Naive B cell (primary cell): ENCODE measurements at regions not wholly inside any gene's neighbourhood (a gene's known extent, or its start where the extent isn't known, plus 50 kb on each side); places are given as distances from the start of the nearest gene placed in this dataset.
A peak's percentile ranks its signal among the peaks of the same experiment; 100 is the strongest.
"Not testable (repeated sequence)": the region's sequence is repeated elsewhere in the genome, so short reads cannot be mapped to it uniquely, and the experiment has no call there.

ENCODE experiments used
- ATAC-seq, 2 donors: fragments of 150-1000 bp; cut with Tn5 transposase; 2 replicates each; pipeline ENCODE4 v1.10.0; 2021; ENCODE audit warnings: low read depth in 2 of 2, mild to moderate bottlenecking in 2 of 2, moderate library complexity in 2 of 2
- DNase-seq: peaks from one replicate; pipeline ENCODE4 v3.0.0; 2022
- H3K27ac Mint-ChIP-seq, 6 donors: one replicate each; pipeline ENCODE4 v1.8.0; 2020 to 2022; ENCODE audit warnings: mild to moderate bottlenecking in 6 of 6, mixed read lengths in 6 of 6, moderate library complexity in 5 of 6, inconsistent platforms in 2 of 6
- H3K27me3 Mint-ChIP-seq, 3 donors: one replicate each; pipeline ENCODE4 v1.8.0; 2021 to 2022; ENCODE audit warnings: mixed read lengths in 3 of 3, mild to moderate bottlenecking in 1 of 3
- H3K36me3 Mint-ChIP-seq, 2 donors: one replicate each; pipeline ENCODE4 v1.8.0; 2020 to 2022; ENCODE audit warnings: mixed read lengths in 2 of 2, inconsistent platforms in 1 of 2, mild to moderate bottlenecking in 1 of 2
- H3K4me1 Mint-ChIP-seq, 3 donors: one replicate each; pipeline ENCODE4 v1.8.0; 2020 to 2022; ENCODE audit warnings: mixed read lengths in 3 of 3, inconsistent platforms in 1 of 3, mild to moderate bottlenecking in 1 of 3, moderate library complexity in 1 of 3
- H3K4me3 Mint-ChIP-seq, 8 donors: one replicate each; pipeline ENCODE4 v1.8.0; 2020 to 2022; ENCODE audit warnings: mild to moderate bottlenecking in 8 of 8, mixed read lengths in 8 of 8, moderate library complexity in 8 of 8, inconsistent platforms in 2 of 8
- H3K9me3 Mint-ChIP-seq, 7 donors: one replicate each; pipeline ENCODE4 v1.8.0; 2020 to 2022; ENCODE audit warnings: mixed read lengths in 7 of 7, mild to moderate bottlenecking in 5 of 7, inconsistent platforms in 2 of 7, moderate library complexity in 1 of 7

DNA sequence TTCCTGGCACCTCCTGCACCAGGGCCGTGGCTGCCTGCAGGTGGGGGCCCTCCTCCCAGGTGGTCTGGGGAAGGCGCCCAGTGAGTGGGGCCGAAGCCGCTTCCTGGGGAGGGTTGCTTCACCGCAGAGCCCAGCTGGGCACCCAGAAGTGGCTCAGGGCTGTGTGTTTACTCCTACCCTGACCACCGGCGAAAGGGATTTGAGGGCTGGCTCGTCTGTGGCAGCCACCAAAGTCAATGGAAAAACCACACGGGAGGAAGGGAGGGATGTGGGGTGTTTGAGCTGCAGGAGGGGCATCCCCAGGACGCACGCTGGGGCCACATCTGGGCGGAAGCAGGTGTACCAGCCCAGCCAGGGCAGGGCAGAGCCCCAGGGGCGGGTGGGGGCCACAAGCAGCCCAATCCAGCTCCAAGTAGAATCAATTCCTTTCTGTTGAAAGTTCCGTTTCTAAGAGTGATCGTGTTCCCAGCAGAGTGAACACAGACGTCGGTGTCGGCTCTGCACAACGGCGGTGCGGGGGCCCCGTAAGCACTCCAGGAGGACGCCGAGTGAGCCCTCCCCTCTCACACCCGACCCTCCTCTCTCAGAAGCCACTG is 69.9 kb downstream of the FOXL3 start:
- peak; percentile 29 for DNase-seq
- H3K27ac Mint-ChIP-seq: no peak overlapping the region
- peaks cover 29 to 39% (median 35%) of the 10 kb centered on the region in 3 donors for H3K4me1 Mint-ChIP-seq
- H3K27me3 Mint-ChIP-seq: peaks cover 9 to 35% (median 10%) of the 10 kb centered on the region in 3 donors
- ATAC-seq: peak; percentile 68 to 75
- peaks cover 0 to 20% (median 7%) of the 10 kb centered on the region in 7 donors for H3K9me3 Mint-ChIP-seq
- peaks cover 4 to 8% of the 10 kb centered on the region in 2 donors for H3K36me3 Mint-ChIP-seq
- peak overlapping the region; percentile 49 to 85 (median 74) for H3K4me3 Mint-ChIP-seq

DNA sequence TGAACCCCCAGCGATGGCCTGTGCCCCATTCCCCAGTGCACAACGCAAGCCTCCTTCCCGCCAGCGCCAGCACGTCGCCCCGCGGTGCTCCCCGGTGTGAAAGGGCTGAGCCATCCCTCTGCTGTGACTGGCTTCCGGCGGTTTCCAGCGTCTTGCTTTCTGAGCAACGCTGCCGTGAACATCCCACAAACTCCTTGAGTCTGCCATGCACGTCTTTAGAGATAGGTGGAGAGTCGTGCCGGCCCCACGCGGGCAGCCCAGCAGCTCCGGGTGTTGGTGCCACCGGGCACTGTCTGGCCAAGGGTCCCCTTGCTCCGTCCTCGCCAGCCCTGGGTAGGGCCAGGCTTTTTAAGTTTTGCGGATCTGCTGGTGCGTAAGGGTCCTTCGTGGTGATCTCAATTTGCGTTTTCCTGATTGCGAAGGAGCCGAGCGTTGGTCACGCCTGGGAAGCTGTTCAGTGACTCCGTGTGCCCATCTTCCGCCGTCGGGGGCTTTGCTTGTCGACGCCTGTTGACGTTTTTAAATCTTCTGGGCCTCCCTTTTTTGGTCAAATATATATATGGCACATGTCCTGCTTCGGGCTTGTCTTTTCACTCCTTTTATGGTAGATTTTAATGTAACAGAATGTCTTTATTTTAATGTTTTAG is 70.6 kb downstream of the FOXL3 start:
- H3K4me1 Mint-ChIP-seq: peaks cover 32 to 43% (median 36%) of the 10 kb centered on the region in 3 donors
- peak overlapping the region in 1 of 6 donors; percentile 65 for H3K27ac Mint-ChIP-seq
- peaks cover 0 to 20% (median 7%) of the 10 kb centered on the region in 7 donors for H3K9me3 Mint-ChIP-seq
- peaks cover 4 to 8% of the 10 kb centered on the region in 2 donors for H3K36me3 Mint-ChIP-seq
- ATAC-seq: no peak
- peaks cover 10 to 41% (median 10%) of the 10 kb centered on the region in 3 donors for H3K27me3 Mint-ChIP-seq
- no peak for DNase-seq
- peak overlapping the region; percentile 49 to 85 (median 74) for H3K4me3 Mint-ChIP-seq

DNA sequence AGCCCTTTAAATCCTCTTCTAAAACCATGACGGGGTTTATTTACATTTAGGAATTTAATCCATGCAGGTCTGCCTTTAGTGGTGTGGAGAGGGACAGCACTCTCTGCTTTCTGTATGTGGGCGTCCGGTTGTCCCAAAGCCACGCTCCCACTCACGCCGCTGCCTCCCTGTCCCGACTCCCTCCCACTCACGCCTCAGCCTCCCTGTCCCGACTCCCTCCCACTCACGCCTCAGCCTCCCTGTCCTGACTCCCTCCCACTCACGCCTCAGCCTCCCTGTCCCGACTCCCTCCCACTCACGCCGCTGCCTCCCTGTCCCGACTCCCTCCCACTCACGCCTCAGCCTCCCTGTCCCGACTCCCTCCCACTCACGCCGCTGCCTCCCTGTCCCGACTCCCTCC is 71.2 kb downstream of the FOXL3 start:
- not testable (repeated sequence) for H3K36me3 Mint-ChIP-seq, DNase-seq, H3K27ac Mint-ChIP-seq, ATAC-seq
- peaks cover 38 to 49% (median 42%) of the 10 kb centered on the region in 3 donors for H3K4me1 Mint-ChIP-seq
- H3K27me3 Mint-ChIP-seq: peaks cover 14 to 47% (median 16%) of the 10 kb centered on the region in 3 donors
- peak overlapping the region in 5 of 8 donors; percentile 30 to 77 (median 52) for H3K4me3 Mint-ChIP-seq
- H3K9me3 Mint-ChIP-seq: peaks cover 0 to 20% (median 7%) of the 10 kb centered on the region in 7 donors

DNA sequence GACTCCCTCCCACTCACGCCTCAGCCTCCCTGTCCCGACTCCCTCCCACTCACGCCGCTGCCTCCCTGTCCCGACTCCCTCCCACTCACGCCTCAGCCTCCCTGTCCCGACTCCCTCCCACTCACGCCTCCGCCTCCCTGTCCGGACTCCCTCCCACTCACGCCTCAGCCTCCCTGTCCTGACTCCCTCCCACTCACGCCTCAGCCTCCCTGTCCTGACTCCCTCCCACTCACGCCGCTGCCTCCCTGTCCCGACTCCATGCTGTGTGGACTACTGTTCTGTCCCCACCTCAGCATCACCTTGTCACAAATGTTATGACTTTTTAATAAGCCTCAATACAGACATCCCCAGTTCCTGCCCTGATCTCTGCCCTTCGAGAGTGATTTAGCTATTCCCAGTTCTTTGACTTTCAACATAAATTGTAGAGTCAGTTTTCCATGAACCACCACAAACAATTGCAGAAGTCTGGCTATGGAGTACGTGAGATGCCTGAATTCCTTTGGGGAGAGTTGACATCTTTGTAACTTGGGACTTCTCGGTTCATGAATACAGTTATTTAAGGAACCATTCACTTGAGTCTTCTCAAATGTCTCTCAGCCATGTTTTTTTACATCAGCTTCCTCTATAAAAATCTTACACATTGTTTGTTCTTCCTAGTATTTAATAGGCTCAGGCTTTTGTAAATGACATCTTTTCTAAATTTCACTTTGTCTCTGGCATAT is 71.9 kb downstream of the FOXL3 start:
- Mint-ChIP-seq H3K9me3 (peaks cover 0 to 20% (median 7%) of the 10 kb centered on the region in 7 donors), H3K27me3 (peaks cover 16 to 53% (median 23%) of the 10 kb centered on the region in 3 donors), H3K4me3 (peak overlapping the region; percentile 63 to 95 (median 90)), H3K27ac (peak overlapping the region in 4 of 6 donors; percentile 68 to 94 (median 80)), H3K36me3 (peaks cover 4 to 8% of the 10 kb centered on the region in 2 donors), H3K4me1 (peaks cover 44 to 56% (median 49%) of the 10 kb centered on the region in 3 donors)
- DNase-seq: no peak
- no peak for ATAC-seq

DNA sequence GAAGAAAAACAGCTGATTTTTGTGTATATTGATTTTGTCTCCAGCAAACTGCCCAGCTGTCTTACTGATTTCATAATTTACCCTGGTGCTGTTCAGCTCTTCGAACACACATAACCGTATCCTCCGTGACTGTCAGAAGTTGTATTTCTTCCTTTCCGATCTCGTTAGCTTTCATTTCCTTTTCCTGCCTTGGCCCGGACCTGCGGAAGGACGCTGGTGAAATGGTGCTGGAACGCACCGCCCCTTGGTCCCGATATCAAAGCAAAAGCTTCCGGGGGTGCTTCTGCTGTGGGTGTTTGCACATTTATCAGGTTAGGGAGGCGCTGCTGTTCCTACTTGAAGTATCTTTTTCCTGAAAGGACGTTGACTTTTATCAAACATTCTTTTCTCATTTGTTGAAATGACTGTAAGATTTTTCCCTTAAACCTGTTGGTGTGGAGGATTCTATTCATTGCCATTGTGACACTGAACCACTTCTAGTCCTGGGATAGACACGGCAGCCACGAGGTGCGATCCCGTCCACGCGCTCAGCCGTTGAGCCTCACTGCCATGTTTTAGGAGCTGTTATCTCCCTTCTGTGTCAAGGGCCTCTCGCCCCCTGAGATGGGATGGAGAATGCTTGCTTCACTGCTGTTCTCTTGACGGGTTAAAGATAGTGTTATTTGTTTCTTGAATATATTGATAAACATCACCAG is 72.6 kb downstream of the FOXL3 start:
- Mint-ChIP-seq H3K9me3 (peaks cover 0 to 20% (median 7%) of the 10 kb centered on the region in 7 donors), H3K4me1 (peaks cover 48 to 60% (median 55%) of the 10 kb centered on the region in 3 donors), H3K27me3 (peaks cover 16 to 60% (median 28%) of the 10 kb centered on the region in 3 donors), H3K27ac (peak overlapping the region; percentile 62 to 94 (median 72)), H3K36me3 (peaks cover 4 to 8% of the 10 kb centered on the region in 2 donors), H3K4me3 (peak overlapping the region; percentile 63 to 95 (median 90))
- ATAC-seq (peak; percentile 32 to 55), DNase-seq (peak; percentile 28)

DNA sequence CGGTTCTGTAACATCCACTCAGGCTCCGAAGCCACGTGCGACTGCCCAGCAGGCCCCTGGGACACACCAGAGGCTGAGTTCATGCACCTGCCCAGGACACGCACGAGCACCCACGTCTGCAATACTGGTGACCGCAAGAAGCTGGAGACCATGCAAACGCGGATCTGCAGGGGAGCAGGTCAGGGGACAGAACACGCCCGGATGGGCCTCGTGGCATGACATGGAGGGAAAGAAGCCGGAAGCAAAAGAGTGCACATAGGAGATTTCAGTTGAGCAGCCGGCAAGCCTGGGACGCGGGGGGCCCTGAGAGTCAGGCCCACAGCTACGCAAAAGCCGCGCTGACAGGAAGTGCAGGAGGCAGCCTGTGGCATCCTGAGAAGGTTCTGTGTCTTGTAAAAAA is 73.7 kb downstream of the FOXL3 start:
- DNase-seq (peak; percentile 25), ATAC-seq (peak; percentile 53 to 58)
- H3K36me3 Mint-ChIP-seq: peaks cover 4 to 8% of the 10 kb centered on the region in 2 donors
- H3K9me3 Mint-ChIP-seq: peaks cover 0 to 20% (median 5%) of the 10 kb centered on the region in 7 donors
- peaks cover 16 to 60% (median 28%) of the 10 kb centered on the region in 3 donors for H3K27me3 Mint-ChIP-seq
- peaks cover 48 to 60% (median 55%) of the 10 kb centered on the region in 3 donors for H3K4me1 Mint-ChIP-seq
- H3K4me3 Mint-ChIP-seq: peak overlapping the region; percentile 30 to 95 (median 80)
- peak overlapping the region in 3 of 6 donors; percentile 50 to 76 (median 62) for H3K27ac Mint-ChIP-seq

DNA sequence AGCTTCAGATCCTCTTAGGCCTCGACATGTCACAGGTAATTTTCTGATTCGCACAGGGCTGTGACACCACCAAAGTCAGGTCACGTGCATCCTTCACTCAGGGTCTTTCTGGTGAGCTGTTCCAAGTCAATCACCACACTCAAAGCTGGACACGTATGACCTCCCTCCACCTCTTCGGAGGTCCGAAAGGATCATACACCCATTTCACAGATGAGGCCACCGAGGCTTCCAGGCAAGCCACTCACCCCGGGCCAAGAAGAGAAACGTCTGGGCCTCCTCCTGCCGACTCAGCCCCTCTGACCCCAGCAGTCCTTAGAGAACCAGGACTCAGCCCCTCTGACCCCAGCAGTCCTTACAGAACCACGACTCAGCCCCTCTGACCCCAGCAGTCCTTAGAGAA is 74.6 kb downstream of the FOXL3 start:
- no peak for DNase-seq
- Mint-ChIP-seq H3K27ac (peak overlapping the region in 1 of 6 donors; percentile 34), H3K36me3 (peaks cover 4 to 8% of the 10 kb centered on the region in 2 donors), H3K4me3 (peak overlapping the region in 5 of 8 donors; percentile 2 to 87 (median 69)), H3K4me1 (peaks cover 48 to 60% (median 55%) of the 10 kb centered on the region in 3 donors), H3K27me3 (peaks cover 16 to 60% (median 28%) of the 10 kb centered on the region in 3 donors), H3K9me3 (peaks cover 0 to 20% (median 5%) of the 10 kb centered on the region in 7 donors)
- ATAC-seq: no peak

DNA sequence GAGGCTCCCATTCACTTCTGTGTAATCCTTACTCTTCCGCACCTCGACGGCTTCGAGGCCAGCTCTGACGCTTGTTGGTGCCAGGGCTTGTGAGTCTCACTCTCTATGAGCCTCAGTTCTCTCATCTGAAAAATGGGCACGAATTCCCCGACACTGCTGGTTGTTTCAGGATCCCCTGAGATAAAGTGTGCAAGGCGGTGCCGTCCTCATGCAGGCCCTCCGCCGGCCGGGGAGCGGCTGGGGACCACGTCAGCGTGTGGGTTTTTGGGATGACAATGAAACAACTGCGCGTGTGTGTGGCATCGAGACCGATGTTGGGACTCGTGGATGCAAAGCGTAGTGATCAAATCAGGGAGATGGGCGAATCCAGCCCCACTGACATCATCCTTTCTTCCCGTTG is 75.6 kb downstream of the FOXL3 start:
- H3K4me3 Mint-ChIP-seq: peak overlapping the region in 2 of 8 donors; percentile 59 to 74
- peaks cover 42 to 53% (median 49%) of the 10 kb centered on the region in 3 donors for H3K4me1 Mint-ChIP-seq
- ATAC-seq: no peak
- H3K36me3 Mint-ChIP-seq: peaks cover 4 to 8% of the 10 kb centered on the region in 2 donors
- H3K27me3 Mint-ChIP-seq: peaks cover 16 to 54% (median 28%) of the 10 kb centered on the region in 3 donors
- H3K27ac Mint-ChIP-seq: peak overlapping the region in 1 of 6 donors; percentile 60
- DNase-seq: no peak
- H3K9me3 Mint-ChIP-seq: peaks cover 0 to 20% (median 5%) of the 10 kb centered on the region in 7 donors

DNA sequence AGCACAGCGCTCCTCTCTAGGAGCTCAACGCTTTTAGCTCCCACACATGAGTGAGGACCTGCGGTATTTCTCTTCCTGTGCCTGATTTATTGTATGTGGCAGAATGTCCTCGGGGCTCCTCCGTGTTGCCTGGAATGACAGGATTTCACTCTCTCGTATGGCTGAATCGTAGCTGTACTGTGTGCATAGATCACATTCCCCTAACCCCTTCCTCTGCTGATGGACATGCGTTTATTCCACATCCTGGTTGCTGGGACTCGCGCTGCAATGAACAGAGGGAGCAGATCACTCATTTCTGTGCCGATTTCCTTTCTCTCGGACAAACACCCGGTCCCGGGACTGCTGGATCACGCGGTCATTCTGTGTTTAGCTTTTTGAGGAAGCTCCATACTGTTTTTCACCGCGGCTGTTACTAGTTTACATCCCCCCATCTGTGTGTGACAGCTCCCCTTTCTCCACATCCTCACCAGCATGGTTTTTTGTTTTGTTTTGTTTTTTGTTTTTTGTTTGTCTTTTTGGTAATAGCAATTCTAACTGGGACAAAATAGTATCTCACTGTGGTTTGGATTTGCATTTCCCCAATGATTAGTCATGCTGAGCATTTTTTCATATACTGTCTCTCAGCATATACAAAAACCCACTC is 76.3 kb downstream of the FOXL3 start:
- peak overlapping the region in 6 of 8 donors; percentile 57 to 85 (median 66) for H3K4me3 Mint-ChIP-seq
- peak overlapping the region in 2 of 6 donors; percentile 29 to 53 for H3K27ac Mint-ChIP-seq

DNA sequence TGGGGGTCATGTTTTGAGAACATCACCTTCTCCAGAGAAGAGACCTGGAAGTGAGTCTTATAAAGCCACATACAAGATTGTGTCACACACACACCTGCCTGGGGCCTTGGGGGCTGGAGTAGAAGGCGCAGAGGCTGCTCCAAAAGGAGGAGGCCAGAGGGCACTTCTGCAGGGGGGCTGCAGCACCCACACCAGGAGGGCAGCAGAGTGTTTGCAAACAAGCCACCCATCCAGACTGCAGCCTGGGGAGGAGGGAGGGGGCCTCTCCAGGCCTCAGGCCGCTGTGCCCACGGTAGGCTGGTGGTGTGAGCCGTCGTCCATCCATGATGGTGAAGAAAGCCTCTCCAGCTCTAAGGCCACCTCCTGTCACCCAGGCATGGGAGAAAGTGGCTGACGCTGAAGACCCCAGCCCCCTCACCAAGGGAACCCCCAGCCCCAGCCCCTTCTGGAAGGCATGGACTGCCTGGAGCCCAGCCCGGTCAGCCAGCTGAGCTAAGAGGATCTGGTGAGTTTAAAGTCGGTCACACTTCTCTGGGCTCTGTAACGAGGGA is 77.5 kb downstream of the FOXL3 start:
- no peak overlapping the region for H3K27ac Mint-ChIP-seq
- no peak overlapping the region for H3K4me3 Mint-ChIP-seq
- H3K4me1 Mint-ChIP-seq: peaks cover 32 to 45% (median 38%) of the 10 kb centered on the region in 3 donors
- no peak for ATAC-seq
- H3K9me3 Mint-ChIP-seq: peaks cover 0 to 15% (median 4%) of the 10 kb centered on the region in 7 donors
- no peak for DNase-seq
- peaks cover 8 to 43% (median 19%) of the 10 kb centered on the region in 3 donors for H3K27me3 Mint-ChIP-seq
- peaks cover 0 to 2% of the 10 kb centered on the region in 2 donors for H3K36me3 Mint-ChIP-seq

More for the DNA sequence above, 76.3 kb downstream of the FOXL3 start:
- Mint-ChIP-seq H3K27me3 (peaks cover 16 to 52% (median 28%) of the 10 kb centered on the region in 3 donors), H3K36me3 (peaks cover 4 to 8% of the 10 kb centered on the region in 2 donors), H3K9me3 (peaks cover 0 to 20% (median 4%) of the 10 kb centered on the region in 7 donors), H3K4me1 (peaks cover 41 to 53% (median 47%) of the 10 kb centered on the region in 3 donors)
- ATAC-seq: no peak
- no peak for DNase-seq

DNA sequence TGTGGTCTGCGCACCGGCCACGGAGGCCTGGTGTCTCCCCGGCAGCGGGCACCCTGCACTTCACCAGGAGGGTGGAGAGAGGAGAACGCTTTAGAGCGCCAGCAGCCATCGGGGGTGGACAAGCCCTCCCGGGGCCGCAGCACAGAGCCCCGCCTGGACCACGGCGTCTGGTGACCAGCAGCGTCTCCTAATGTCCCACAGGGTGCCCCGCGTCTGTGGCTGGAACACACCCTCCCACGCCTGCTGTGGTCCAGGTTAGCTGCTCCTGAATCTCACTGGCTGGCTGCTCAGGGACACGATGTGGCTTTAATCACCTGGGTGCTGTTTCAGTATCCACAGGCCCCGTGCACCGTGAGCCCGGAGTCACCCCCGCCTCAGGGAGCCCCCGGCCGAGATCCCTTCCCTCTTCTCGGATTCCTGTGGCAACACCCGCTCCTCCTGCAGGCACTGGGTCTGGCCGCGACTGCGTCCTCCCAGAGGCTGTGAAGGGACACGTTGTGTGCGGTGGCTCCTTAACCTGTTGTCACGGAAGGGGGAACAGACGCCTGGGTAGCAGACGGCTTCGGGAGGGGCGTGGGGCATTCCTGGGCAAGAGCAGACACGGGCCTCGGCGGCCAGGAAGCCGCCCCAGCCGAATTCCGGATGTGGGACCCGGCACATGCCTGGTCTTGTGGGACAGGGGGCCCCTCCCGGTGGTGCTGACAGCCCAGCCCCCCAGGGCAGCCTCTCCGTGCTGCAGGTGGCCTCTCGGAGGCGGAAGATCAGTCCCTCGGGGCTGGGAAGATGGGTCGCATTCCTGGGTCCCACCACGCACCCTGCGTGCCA is 78.9 kb downstream of the FOXL3 start:
- no peak overlapping the region for H3K27ac Mint-ChIP-seq
- peaks cover 26 to 33% (median 27%) of the 10 kb centered on the region in 3 donors for H3K4me1 Mint-ChIP-seq
- ATAC-seq (no peak), DNase-seq (no peak)
- no peak overlapping the region for H3K4me3 Mint-ChIP-seq
- peaks cover 0 to 2% (median 0%) of the 10 kb centered on the region in 7 donors for H3K9me3 Mint-ChIP-seq
- no peaks in the 10 kb centered on the region for H3K36me3 Mint-ChIP-seq
- peaks cover 5 to 33% (median 19%) of the 10 kb centered on the region in 3 donors for H3K27me3 Mint-ChIP-seq
